ENCODE measurements at regions not wholly inside any gene's neighbourhood (a gene's known extent, or its start where the extent isn't known, plus 50 kb on each side); places are given as distances from the start of the nearest gene placed in this dataset.

GRCh38 chr15:47244361-47244760 lies 472.9 kb upstream of the SEMA6D start:
- DNase-seq (ENCODE audit: low spot score), result no peak

DNA sequence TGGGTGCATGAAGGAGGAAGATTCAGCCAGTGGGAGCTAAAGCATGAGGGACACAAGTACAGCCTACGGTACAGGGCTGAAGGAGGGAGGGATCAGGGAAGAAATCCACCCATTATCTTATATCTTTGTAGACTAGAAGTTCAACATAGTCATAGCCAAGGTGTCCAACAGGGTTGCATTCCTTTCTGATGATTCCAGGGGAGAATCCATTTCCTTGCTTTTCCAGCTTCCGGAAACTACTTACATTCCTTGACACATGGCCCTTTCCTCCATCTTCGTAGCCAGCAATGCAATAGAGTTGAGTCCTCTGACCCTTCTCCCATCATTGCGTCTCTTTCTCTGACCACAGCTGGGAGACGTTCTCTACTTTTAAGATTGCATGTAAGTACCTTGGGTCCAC lies 471.0 kb upstream of the SEMA6D start:
- no peak for DNase-seq (ENCODE audit: low spot score)

DNA sequence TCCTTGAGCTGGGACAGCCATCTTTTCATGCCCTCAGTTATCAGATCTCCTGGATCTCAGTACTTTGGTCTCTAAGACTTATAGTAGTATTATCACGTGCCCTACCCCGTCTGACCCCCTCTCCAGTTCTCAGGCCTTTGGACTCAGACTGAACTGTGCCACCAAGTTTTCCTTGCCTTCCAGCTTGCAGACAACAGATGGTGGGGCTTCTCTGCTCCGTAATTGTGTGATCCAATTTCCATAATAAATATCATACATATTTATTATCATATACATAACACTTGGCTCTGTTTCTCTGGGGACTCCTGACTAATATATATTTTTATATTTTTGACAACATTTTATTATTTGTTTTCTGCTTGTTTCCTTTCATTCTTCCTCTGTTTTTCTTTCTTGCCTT lies 458.8 kb upstream of the SEMA6D start:
- DNase-seq (ENCODE audit: low spot score), result no peak

- DNase-seq (ENCODE audit: low spot score), result no peak
These were observed 451.6 kb upstream of the SEMA6D start for GRCh38 chr15:47265686-47266085.

DNA sequence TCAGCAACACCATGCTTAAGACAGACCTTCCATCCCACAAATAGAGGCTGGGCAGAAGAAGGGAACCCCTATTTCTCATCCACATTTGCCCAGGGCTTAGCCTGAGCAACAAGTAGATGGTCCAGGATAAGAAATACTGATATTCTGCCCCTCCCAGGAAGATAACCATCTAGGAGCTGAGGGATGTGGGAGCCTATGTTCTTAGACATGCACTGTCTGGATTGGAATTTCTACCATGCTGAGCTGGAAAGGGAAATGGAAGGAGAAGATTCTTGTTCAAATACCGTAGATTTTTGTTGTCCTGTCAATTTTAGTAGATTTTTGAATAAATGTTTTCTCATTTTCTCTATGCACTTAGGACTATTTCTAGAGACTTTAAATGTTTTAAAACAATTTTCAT lies 450.7 kb upstream of the SEMA6D start:
- DNase-seq (ENCODE audit: low spot score), result no peak

- no peak for DNase-seq (ENCODE audit: low spot score)
These were observed 443.4 kb upstream of the SEMA6D start for GRCh38 chr15:47273864-47274263.

GRCh38 chr15:47283246-47283645 lies 434.1 kb upstream of the SEMA6D start:
- no peak for DNase-seq (ENCODE audit: low spot score)

- DNase-seq (ENCODE audit: low spot score), result no peak
These were observed 428.5 kb upstream of the SEMA6D start for GRCh38 chr15:47288794-47289193.

- no peak for DNase-seq (ENCODE audit: low spot score)
These were observed 427.6 kb upstream of the SEMA6D start for GRCh38 chr15:47289656-47290055.

DNA sequence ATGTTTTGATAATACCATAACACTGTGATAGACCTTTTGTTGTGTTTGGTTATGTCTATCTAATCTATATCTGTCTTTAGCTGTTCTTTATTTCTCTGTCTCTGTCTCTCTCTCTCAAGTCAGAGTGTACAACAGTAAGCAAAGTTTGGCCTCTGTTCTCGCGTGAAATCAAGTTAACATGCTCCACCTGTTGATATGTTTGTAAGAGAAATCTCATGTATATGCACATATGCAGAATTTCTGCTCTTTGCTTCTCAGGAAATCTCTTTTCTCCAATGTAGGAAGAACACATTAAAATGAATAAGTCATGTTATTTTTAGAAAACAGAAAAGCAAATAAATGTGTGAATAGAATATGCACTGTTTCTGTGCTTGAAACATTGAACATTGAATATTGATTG lies 425.5 kb upstream of the SEMA6D start:
- DNase-seq (ENCODE audit: low spot score), result no peak

DNA sequence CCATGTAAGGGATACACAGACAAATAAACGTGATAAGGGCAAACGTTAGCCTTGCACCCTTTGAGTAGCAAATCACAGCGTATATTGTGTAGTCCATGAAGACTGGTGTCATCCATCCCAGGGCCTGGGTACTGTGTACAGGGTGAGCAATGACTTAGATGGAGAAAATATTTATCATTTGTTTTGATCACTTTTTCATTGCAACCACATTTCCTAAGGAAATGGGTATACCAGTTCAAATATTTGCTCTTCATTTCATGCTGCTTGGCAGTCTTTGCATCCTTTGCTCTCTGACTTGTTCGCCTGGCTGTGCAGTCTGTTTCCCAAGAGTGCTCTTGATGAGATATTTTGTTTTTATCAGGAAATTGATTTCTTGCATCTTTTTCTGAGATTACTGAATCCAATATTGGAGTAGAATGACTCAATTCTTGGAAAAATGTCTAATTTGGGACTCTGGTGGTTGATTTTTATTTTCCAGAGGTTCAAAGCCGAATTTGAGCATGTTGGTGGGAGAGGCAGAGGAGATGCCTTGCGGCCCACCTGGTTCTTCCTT lies 424.6 kb upstream of the SEMA6D start:
- DNase-seq (ENCODE audit: low spot score), result no peak

DNA sequence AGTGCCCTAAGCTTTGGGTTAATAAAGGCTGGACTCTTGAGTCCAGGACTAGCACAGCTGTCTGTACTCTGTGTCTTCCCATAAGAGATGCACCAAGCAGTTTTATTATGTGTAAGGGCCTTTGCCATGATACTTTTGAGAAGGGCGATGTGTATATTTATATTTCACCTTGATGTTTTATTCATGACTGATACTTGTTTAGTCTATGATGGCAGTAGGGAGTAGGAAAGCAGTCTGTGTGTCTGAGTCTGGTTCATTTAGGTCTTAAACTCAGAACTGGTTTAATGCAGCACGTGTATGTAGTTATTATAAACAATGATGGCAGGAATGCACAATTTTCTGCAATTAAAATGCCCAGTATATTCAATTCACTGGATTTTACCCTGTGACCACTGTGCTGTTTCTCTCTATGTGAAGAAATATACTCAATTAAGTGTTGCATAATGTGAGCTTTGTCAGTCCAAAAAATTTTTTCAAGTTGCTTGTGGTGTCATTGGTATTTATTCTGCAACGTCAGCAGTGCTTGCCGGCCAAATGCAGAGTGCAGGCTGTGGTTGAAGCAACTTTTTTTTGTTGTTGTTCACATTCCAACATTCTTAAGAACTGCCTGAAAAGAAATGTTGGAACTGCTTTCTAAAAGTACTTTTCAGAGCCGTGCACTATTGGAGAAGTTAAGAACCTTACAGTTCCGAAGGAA lies 423.7 kb upstream of the SEMA6D start:
- no peak for DNase-seq (ENCODE audit: low spot score)

DNA sequence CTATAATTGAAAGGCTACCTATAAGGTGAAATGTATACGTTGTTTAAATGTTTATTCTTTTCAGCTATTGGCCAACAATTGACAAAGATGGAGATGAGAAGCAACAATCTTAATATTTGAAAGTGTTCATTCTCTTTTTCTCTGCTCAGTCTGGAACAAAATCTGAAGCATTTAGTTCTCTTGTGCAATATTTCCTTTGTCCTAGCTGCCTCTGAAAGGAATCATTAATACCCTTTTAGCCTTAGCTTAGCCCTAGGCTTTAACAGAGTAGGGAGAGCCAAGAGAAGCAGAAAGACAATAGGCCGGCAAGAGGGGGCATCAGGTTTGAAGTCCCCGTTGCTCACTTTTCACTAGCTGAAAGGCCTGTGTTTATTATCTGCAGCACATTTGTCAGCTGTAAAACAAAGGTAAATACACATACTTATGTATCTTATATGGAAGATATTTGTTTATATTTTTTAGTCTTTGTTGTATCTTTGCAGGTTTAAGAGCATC lies 422.5 kb upstream of the SEMA6D start:
- no peak for DNase-seq (ENCODE audit: low spot score)

- DNase-seq (ENCODE audit: low spot score), result no peak
These were observed 420.4 kb upstream of the SEMA6D start for GRCh38 chr15:47296881-47297280.

GRCh38 chr15:47299846-47300434 lies 417.4 kb upstream of the SEMA6D start:
- no peak for DNase-seq (ENCODE audit: low spot score)

DNA sequence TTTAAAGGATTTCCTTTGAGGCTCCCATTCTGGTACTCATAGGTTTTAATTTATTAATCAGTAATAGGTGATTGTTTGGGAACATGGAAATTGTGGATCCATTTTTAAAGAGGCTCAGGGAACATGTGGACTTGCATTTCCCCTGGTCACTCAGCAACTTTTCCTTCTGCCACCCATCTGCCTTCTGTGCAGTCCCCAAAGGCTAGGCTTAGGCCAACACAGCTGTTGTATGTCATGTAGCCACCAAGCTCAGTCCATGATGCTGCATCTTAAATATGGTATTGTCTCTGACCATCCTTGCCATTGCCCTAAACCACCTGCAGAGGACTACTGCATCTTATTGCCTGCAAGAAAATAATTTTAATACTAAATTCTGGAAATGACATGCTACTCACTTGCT lies 416.7 kb upstream of the SEMA6D start:
- DNase-seq (ENCODE audit: low spot score), result no peak

DNA sequence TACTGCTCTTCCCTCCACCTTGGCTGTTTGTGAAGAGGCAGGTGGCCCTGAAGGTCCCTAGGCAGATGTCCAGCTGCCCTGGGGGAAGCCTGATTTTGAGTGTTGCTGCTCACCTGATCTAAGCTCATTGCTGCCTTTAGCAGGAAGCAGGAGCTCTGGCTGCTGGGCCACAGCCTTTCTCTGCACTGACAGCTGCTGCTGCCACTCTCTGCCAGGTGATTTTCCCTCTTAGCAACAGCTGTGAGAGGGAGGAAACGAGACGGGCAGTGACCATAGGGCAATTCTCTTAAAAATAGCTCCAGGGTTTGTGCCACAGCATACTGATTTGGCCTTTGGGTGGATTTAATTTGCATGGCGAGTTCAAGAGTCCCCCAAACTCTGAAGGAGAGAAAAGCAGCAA lies 415.8 kb upstream of the SEMA6D start:
- no peak for DNase-seq (ENCODE audit: low spot score)

- DNase-seq (ENCODE audit: low spot score), result no peak
These were observed 412.6 kb upstream of the SEMA6D start for GRCh38 chr15:47304656-47305055.

DNA sequence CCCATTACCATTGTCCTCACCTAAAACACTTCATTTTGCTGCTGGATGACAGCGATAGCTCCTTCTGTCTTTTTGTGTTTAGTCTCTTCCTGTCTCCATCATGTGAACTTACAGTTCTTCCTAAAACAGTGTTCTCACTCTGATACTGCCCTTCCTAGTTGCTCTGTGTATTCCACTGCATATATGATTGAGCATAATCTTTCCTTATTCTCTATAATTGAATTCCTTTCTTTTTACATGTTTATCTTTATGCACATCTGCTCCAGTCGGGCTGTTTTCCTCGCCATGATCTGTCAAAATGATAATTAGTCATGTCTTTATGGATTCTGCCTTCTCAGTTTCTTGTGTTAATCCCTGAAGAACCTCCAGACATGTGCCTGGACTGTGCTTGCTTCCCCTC lies 405.1 kb upstream of the SEMA6D start:
- no peak for DNase-seq (ENCODE audit: low spot score)

DNA sequence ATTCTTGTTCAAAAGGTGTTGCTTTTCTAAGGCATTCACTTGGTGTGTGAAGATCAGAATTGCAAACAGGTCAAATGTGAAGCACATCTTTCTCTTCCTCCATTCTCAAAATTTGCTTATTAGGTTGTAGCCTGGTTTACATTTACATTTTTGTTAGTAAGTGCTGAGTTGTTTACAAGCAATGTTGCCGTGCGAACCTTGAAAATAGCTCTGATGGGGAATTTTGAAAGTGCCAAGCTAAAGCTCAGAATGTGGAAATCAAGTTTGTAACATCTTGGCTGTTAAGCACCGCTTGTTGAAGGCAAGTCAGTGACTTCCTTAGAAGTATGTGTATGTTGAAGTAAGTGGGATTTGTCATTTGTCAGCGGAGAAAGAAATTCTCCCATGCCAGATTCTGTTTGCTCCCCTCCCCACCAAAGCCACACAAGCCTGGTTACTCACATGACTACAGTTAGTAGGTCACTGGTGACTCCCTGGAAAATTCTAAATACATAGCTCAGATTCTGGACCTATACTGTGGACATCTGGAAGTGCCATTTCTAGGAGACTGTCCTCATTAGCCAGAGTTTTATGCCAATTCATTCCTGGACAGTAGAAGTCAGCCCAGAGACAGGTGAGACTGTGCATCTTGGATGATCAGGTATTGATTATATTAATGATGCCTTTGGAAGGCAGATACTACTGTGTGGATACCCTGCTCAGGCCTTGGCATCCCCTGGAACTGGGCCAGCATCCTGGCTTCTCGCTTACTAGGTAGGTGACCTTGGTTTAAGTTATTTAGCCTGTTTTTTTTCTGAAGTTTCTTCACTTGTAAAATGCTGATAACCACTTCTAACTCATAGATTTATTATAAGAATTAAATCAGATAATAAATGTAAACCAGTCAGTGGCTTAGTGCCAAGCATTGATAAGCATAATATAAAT lies 390.6 kb upstream of the SEMA6D start:
- no peak for DNase-seq (ENCODE audit: low spot score)

DNA sequence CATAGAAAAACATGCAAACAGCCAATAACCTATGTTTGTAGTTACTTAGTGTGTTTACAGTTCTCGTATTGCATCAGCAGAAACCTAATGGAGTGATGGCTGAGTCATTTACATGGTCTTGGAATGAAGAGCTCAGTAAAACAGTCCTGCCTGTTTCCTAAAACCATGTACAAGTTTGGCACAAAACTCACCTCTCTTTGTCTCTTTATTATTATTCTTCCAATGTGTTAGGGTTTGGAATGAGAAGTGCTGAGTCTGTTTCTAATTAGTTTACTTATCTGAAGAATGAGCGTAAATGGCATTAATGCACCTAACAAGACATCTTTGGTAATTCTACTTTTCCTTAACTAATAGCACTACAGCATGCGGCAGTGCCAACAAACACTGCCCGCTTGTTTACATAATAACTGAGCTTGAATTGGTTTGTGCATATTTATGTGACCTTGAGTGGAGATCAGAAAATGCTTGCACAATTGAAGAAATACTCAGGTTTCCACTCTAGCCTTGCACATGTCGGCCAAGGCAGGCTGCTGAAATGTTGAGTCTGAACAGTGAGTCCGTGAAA lies 385.4 kb upstream of the SEMA6D start:
- DNase-seq (ENCODE audit: low spot score), result no peak

DNA sequence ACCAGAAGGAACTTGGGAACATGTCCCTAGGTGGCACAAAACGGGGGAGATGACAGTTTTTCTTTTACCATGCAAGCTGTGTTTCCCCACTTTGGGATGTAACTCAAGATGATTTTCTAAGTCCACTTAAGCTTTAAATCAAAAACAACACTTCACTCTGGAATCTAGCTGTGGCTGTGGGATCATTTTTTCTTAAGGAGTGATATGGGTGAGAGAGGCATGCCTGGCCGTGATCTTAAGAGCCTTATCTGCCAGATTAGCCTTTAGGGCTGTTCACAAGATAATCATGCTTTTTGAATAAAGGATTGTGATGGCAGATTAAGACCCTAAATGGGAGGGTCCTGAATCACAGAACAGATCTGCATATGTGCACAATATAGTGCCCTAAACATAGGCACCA lies 384.8 kb upstream of the SEMA6D start:
- no peak for DNase-seq (ENCODE audit: low spot score)
